ENCODE measurements at regions not wholly inside any gene's neighbourhood (a gene's known extent, or its start where the extent isn't known, plus 50 kb on each side); places are given as distances from the start of the nearest gene placed in this dataset.
"Not testable (repeated sequence)": the region's sequence is repeated elsewhere in the genome, so short reads cannot be mapped to it uniquely, and the experiment has no call there.

- DNase-seq, result no peak
Measured at GRCh38 chr17:31748881-31749280, 110.2 kb downstream of the COPRS start.

- no peak for DNase-seq
Measured at GRCh38 chr17:31746884-31747495, 112.1 kb downstream of the COPRS start.

- DNase-seq, result no peak
Measured at GRCh38 chr17:31745964-31746600, 113.0 kb downstream of the COPRS start.

GRCh38 chr17:31744511-31744951 lies 114.5 kb downstream of the COPRS start:
- no peak for DNase-seq

- DNase-seq, result peak; percentile 73
Measured at GRCh38 chr17:31743797-31744196, 115.2 kb downstream of the COPRS start.

- DNase-seq, result no peak
Measured at GRCh38 chr17:31741371-31741770, 117.7 kb downstream of the COPRS start.

GRCh38 chr17:31740611-31741082 lies 118.4 kb downstream of the COPRS start:
- DNase-seq, result peak; percentile 98

- DNase-seq, result peak; percentile 88
Measured at GRCh38 chr17:31738996-31739699, 119.9 kb downstream of the COPRS start.

- no peak for DNase-seq
Measured at GRCh38 chr17:31738488-31738887, 120.6 kb downstream of the COPRS start.

GRCh38 chr17:31738067-31738466 lies 121.0 kb downstream of the COPRS start:
- no peak for DNase-seq

- peak; percentile 63 for DNase-seq
Measured at GRCh38 chr17:31736855-31737625, 122.0 kb downstream of the COPRS start.

GRCh38 chr17:31733326-31733725 lies 125.7 kb downstream of the COPRS start:
- no peak for DNase-seq

GRCh38 chr17:31731585-31732154 lies 127.4 kb downstream of the COPRS start:
- DNase-seq, result not testable (repeated sequence)

GRCh38 chr17:31731118-31731517 lies 127.9 kb downstream of the COPRS start:
- no peak for DNase-seq

GRCh38 chr17:31726980-31727427 lies 132.0 kb downstream of the COPRS start:
- no peak for DNase-seq

- DNase-seq, result no peak
Measured at GRCh38 chr17:31724619-31725018, 134.4 kb downstream of the COPRS start.

- DNase-seq, result peak; percentile 75
Measured at GRCh38 chr17:31724026-31724425, 135.0 kb downstream of the COPRS start.

GRCh38 chr17:31722251-31723056 lies 136.6 kb downstream of the COPRS start:
- DNase-seq, result peak; percentile 56

- no peak for DNase-seq
Measured at GRCh38 chr17:31721291-31722025, 137.6 kb downstream of the COPRS start.

- not testable (repeated sequence) for DNase-seq
Measured at GRCh38 chr17:31717251-31717650, 141.8 kb downstream of the COPRS start.

GRCh38 chr17:31715446-31715845 lies 143.6 kb downstream of the COPRS start:
- DNase-seq, result no peak
